DND-41 (cell line): ENCODE measurements at regions not wholly inside any gene's neighbourhood (a gene's known extent, or its start where the extent isn't known, plus 50 kb on each side); places are given as distances from the start of the nearest gene placed in this dataset.

Experiments
- ATAC-seq: fragments of 200-7000 bp; cut with Tn5 transposase; 3 replicates; pipeline ENCODE4 v1.9.1; 2021; ENCODE audit warnings: low read depth; ENCODE audit not compliant: insufficient read depth
- DNase-seq: peaks from one replicate; pipeline ENCODE4 v3.0.0-alpha.2; 2020
- H2AFZ ChIP-seq: 2 replicates; pipeline ENCODE4 v1.6.0; 2012; ENCODE audit warnings: low read depth, low read length
- H3K27ac ChIP-seq: 2 replicates; pipeline ENCODE4 v1.5.1; 2012; ENCODE audit warnings: low read length, inconsistent platforms
- H3K27me3 ChIP-seq: fragments of 200-600 bp; sonication (generic); 2 replicates; pipeline ENCODE4 v1.6.0; 2012; ENCODE audit warnings: low read length, mild to moderate bottlenecking, inconsistent platforms; ENCODE audit not compliant: insufficient read depth, poor library complexity
- H3K36me3 ChIP-seq: 2 replicates; pipeline ENCODE4 v1.5.1; 2012; ENCODE audit warnings: low read length, inconsistent platforms; ENCODE audit not compliant: insufficient read depth
- H3K4me1 ChIP-seq: 2 replicates; pipeline ENCODE4 v1.5.1; 2012; ENCODE audit warnings: mild to moderate bottlenecking, low read length; ENCODE audit not compliant: insufficient read depth
- H3K4me2 ChIP-seq: 2 replicates; pipeline ENCODE4 v1.6.0; 2012; ENCODE audit warnings: mild to moderate bottlenecking, moderate library complexity, low read length, inconsistent platforms; ENCODE audit not compliant: insufficient read depth
- H3K4me3 ChIP-seq, 2 experiments: fragments of 200-600 bp in 1 of 2; shearing (Covaris generic) in 1 of 2; 2 replicates each; pipeline ENCODE4 v1.5.1; 2012 to 2016; ENCODE audit warnings: inconsistent platforms in 2 of 2, low read length in 2 of 2, mild to moderate bottlenecking in 2 of 2, low read depth in 1 of 2, moderate library complexity in 1 of 2
- H3K79me2 ChIP-seq: 2 replicates; pipeline ENCODE4 v1.6.0; 2012; ENCODE audit warnings: low read length, inconsistent platforms; ENCODE audit not compliant: insufficient read depth
- H3K9ac ChIP-seq: 2 replicates; pipeline ENCODE4 v1.6.0; 2012; ENCODE audit warnings: low read depth, mild to moderate bottlenecking, inconsistent platforms, low read length, moderate library complexity
- H3K9me3 ChIP-seq: 2 replicates; pipeline ENCODE4 v1.5.1; 2012; ENCODE audit warnings: low read length, moderate library complexity, mild to moderate bottlenecking, inconsistent platforms; ENCODE audit not compliant: insufficient read depth, severe bottlenecking
- H4K20me1 ChIP-seq: 2 replicates; pipeline ENCODE4 v1.6.0; 2012; ENCODE audit warnings: low read length; ENCODE audit not compliant: insufficient read depth
- EZH2 ChIP-seq: IDR thresholded peaks from 3 replicates; pipeline ENCODE4 v1.6.1; 2012; ENCODE audit warnings: borderline replicate concordance, low read depth, mild to moderate bottlenecking, moderate library complexity, low read length, inconsistent platforms; ENCODE audit not compliant: severe bottlenecking
- TF ChIP-seq, protein P1 (sequence below): IDR thresholded peaks from 2 replicates; pipeline ENCODE4 v1.5.1; 2012; ENCODE audit warnings: borderline replicate concordance, low read length, moderate library complexity, mild to moderate bottlenecking; ENCODE audit not compliant: poor library complexity, severe bottlenecking; ENCODE audit errors: extremely low read depth

DNA sequence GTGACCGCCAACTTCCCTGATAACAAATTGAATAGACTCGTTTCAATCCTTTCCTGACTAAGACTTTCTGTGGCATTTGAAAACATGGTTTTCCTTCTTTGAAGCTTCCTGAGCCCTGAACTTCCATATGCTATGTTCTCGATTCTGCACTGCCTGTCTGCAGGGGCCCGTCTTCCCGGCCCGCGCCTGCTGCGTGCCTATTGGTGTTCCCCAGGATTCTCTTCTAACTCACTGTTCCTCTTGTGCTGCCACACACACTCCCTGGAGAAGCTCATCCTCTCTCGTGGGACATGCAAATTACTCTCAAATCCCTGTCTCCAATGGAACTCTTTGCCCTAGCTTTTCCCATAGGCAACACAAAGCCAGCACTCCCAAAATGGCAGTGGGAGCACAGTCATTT lies 262.9 kb upstream of the GATB start:
- H3K4me2 ChIP-seq: no peak overlapping the region

DNA sequence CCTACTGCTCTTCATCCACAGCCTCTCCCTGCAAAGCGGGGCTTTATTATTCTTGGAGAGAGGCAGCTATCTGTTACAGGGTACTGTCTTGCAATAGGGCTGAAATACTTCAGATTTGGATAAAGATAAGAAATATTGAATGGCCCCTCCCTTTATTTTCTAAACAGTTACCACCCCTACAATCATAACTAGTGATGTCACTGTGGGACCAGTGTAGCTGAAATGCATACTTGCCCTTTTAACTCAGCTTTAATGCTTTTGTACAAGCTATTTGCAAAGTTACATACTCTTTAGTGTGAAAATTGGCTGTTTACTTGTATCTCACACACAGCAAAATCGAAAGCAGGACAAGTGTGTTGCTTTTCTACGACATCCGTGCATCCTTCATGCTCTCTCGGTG lies 261.7 kb upstream of the GATB start:
- no peak overlapping the region for H3K9ac ChIP-seq
- no peaks in the 10 kb centered on the region for H4K20me1 ChIP-seq
- ATAC-seq (no peak), DNase-seq (no peak)
- H3K4me2 ChIP-seq: no peak overlapping the region
- H3K27me3 ChIP-seq: no peaks in the 10 kb centered on the region
- no peaks in the 10 kb centered on the region for H3K36me3 ChIP-seq
- H3K9me3 ChIP-seq: no peaks in the 10 kb centered on the region
- H3K4me1 ChIP-seq: peaks cover 13% of the 10 kb centered on the region
- 0 out of 2 replicates have a peak overlapping the region, but pooled peaks have one; percentile 29 for H2AFZ ChIP-seq
- no peak overlapping the region for H3K27ac ChIP-seq
- no peaks in the 10 kb centered on the region for H3K79me2 ChIP-seq
- TF ChIP-seq, protein P1, sequence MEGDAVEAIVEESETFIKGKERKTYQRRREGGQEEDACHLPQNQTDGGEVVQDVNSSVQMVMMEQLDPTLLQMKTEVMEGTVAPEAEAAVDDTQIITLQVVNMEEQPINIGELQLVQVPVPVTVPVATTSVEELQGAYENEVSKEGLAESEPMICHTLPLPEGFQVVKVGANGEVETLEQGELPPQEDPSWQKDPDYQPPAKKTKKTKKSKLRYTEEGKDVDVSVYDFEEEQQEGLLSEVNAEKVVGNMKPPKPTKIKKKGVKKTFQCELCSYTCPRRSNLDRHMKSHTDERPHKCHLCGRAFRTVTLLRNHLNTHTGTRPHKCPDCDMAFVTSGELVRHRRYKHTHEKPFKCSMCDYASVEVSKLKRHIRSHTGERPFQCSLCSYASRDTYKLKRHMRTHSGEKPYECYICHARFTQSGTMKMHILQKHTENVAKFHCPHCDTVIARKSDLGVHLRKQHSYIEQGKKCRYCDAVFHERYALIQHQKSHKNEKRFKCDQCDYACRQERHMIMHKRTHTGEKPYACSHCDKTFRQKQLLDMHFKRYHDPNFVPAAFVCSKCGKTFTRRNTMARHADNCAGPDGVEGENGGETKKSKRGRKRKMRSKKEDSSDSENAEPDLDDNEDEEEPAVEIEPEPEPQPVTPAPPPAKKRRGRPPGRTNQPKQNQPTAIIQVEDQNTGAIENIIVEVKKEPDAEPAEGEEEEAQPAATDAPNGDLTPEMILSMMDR: no peak
- no peak for TF ChIP-seq EZH2
- H3K4me3 ChIP-seq: no peak overlapping the region

More for the DNA sequence above, 262.9 kb upstream of the GATB start:
- Histone ChIP-seq H2AFZ (no peak overlapping the region), H3K4me3 (no peak overlapping the region), H3K9me3 (no peaks in the 10 kb centered on the region), H3K27me3 (no peaks in the 10 kb centered on the region), H4K20me1 (no peaks in the 10 kb centered on the region), H3K4me1 (peaks cover 13% of the 10 kb centered on the region), H3K27ac (no peak overlapping the region), H3K79me2 (no peaks in the 10 kb centered on the region), H3K36me3 (no peaks in the 10 kb centered on the region), H3K9ac (no peak overlapping the region)
- ATAC-seq (no peak), DNase-seq (no peak)
- TF ChIP-seq, protein P1: no peak
- no peak for TF ChIP-seq EZH2

DNA sequence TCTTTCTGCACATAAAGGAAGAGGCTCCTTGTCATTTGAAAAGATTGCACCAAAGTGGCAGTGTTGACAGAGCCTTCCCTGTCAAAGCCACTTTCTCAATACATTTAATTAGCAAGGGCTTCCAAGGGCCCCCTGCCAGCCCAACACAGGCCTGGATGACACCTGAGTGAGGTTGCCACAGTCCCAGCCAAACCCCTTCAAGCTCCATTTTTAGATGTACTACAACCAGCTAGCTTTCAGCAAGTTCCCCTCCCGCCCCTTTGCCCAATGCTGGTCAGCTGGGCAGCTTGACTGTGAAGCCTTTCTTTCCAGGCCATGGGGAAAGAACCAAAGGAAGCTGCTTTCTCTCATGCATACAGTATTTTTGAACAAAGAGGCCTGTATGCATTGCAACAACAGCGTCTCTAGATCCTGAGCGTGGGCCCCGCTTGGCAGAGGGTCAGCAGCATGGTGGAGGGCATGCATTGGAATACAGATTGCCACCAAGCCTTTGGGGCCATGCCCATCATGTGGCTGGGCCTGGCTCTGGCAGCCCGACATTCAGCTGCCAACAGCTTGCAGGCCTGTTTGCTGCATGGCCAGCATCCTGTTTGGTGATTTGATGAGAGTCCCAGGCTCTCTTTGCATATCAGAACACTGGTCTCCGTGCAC lies 261.1 kb upstream of the GATB start:
- Histone ChIP-seq H3K4me3 (no peak overlapping the region), H2AFZ (no peak overlapping the region), H3K79me2 (no peaks in the 10 kb centered on the region), H4K20me1 (no peaks in the 10 kb centered on the region), H3K36me3 (no peaks in the 10 kb centered on the region), H3K4me2 (no peak overlapping the region), H3K4me1 (peaks cover 13% of the 10 kb centered on the region), H3K27me3 (no peaks in the 10 kb centered on the region), H3K9ac (no peak overlapping the region), H3K9me3 (no peaks in the 10 kb centered on the region), H3K27ac (no peak overlapping the region)
- TF ChIP-seq, protein P1: no peak
- TF ChIP-seq EZH2: no peak
- ATAC-seq: no peak
- DNase-seq: no peak
